ENCODE measurements at regions not wholly inside any gene's neighbourhood (a gene's known extent, or its start where the extent isn't known, plus 50 kb on each side); places are given as distances from the start of the nearest gene placed in this dataset.
A peak's percentile ranks its signal among the peaks of the same experiment; 100 is the strongest.
"Not testable (repeated sequence)": the region's sequence is repeated elsewhere in the genome, so short reads cannot be mapped to it uniquely, and the experiment has no call there.

- intact Hi-C loops (cut with DNase I; ENCODE audit: low total_unique reads): no loop called here
- TF ChIP-seq POLR2AphosphoS5 (IDR thresholded peaks at IDR 0.05) (no peak), POLR2A (IDR thresholded peaks at IDR 0.05) (no peak), CTCF (IDR thresholded peaks at IDR 0.05 in 8 of 11, conservative IDR thresholded peaks at IDR 0.05 in 3 of 11) (no peak)
- WGBS, 5 donors: 70 to 90% (median 83%) methylated on average over 4 of the region's 4 CpGs
Measured at GRCh38 chr17:68107373-68107772, 71.8 kb downstream of the KPNA2 start.

GRCh38 chr17:68108313-68109000 lies 72.9 kb downstream of the KPNA2 start:
- TF ChIP-seq POLR2A (IDR thresholded peaks at IDR 0.05) (no peak), CTCF (IDR thresholded peaks at IDR 0.05 in 8 of 11, conservative IDR thresholded peaks at IDR 0.05 in 3 of 11) (no peak), POLR2AphosphoS5 (IDR thresholded peaks at IDR 0.05) (no peak)
- Histone ChIP-seq H3K4me1 (peaks cover 4 to 51% (median 25%) of the 10 kb centered on the region in 6 donors), H3K9me3 (peaks cover 0 to 6% (median 2%) of the 10 kb centered on the region in 8 donors), H3K27ac (no peak overlapping the region), H3K27me3 (replicated peaks in 1 of 7) (no peaks in the 10 kb centered on the region), H3K36me3 (peaks cover 0 to 25% (median 0%) of the 10 kb centered on the region in 6 donors), H3K4me3 (no peak overlapping the region)
- no peak for DNase-seq
- intact Hi-C loops (cut with DNase I; ENCODE audit: low total_unique reads): no loop called here
- WGBS, 5 donors: 80 to 96% (median 85%) methylated on average over 9 of the region's 9 CpGs

More at GRCh38 chr17:68107373-68107772, 71.8 kb downstream of the KPNA2 start:
- Histone ChIP-seq H3K4me3 (no peak overlapping the region), H3K27me3 (replicated peaks in 1 of 7) (no peaks in the 10 kb centered on the region), H3K4me1 (peaks cover 13 to 62% (median 36%) of the 10 kb centered on the region in 6 donors), H3K27ac (peak overlapping the region in 3 of 8 donors; percentile 21 to 43 (median 36)), H3K9me3 (peaks cover 0 to 6% (median 2%) of the 10 kb centered on the region in 8 donors), H3K36me3 (peaks cover 0 to 25% (median 0%) of the 10 kb centered on the region in 6 donors)
- no peak for DNase-seq

GRCh38 chr17:68109404-68109803 lies 73.9 kb downstream of the KPNA2 start:
- DNase-seq; H3K9me3 ChIP-seq; H3K27ac ChIP-seq; intact Hi-C loops (cut with DNase I; ENCODE audit: low total_unique reads); H3K27me3 ChIP-seq (replicated peaks in 1 of 7); H3K4me3 ChIP-seq: not testable (repeated sequence)
- 92 to 100% (median 99%) methylated on average over 4 of the region's 4 CpGs for WGBS, 5 donors
- Histone ChIP-seq H3K36me3 (peaks cover 0 to 30% (median 0%) of the 10 kb centered on the region in 6 donors), H3K4me1 (peaks cover 3 to 42% (median 20%) of the 10 kb centered on the region in 6 donors)

- WGBS, 5 donors: 95 to 98% (median 97%) methylated on average over 12 to 32 of the region's 32 CpGs
- DNase-seq; H3K4me1 ChIP-seq; intact Hi-C loops (cut with DNase I; ENCODE audit: low total_unique reads); H3K27me3 ChIP-seq (replicated peaks in 1 of 7); H3K4me3 ChIP-seq; H3K27ac ChIP-seq; H3K9me3 ChIP-seq: not testable (repeated sequence)
- H3K36me3 ChIP-seq: peaks cover 0 to 78% (median 43%) of the 10 kb centered on the region in 6 donors
Measured at GRCh38 chr17:68116211-68116610, 80.7 kb downstream of the KPNA2 start.

GRCh38 chr17:68122587-68122986 lies 87.1 kb downstream of the KPNA2 start:
- Histone ChIP-seq H3K27me3 (replicated peaks in 1 of 7) (no peaks in the 10 kb centered on the region), H3K4me3 (no peak overlapping the region), H3K9me3 (peaks cover 0 to 11% (median 4%) of the 10 kb centered on the region in 8 donors), H3K36me3 (peaks cover 0 to 100% (median 42%) of the 10 kb centered on the region in 6 donors), H3K27ac (no peak overlapping the region), H3K4me1 (no peaks in the 10 kb centered on the region)
- 93 to 99% (median 95%) methylated on average over 3 of the region's 3 CpGs for WGBS, 5 donors
- no peak for TF ChIP-seq POLR2A (IDR thresholded peaks at IDR 0.05)
- no peak for TF ChIP-seq CTCF (IDR thresholded peaks at IDR 0.05 in 8 of 11, conservative IDR thresholded peaks at IDR 0.05 in 3 of 11)
- DNase-seq: no peak
- intact Hi-C loops (cut with DNase I; ENCODE audit: low total_unique reads): no loop called here

Data from spleen (tissue), 11 donors.